ENCODE measurements at regions not wholly inside any gene's neighbourhood (a gene's known extent, or its start where the extent isn't known, plus 50 kb on each side); places are given as distances from the start of the nearest gene placed in this dataset.

- TF ChIP-seq POLR2A (IDR thresholded peaks at IDR 0.05) (no peak), EP300 (IDR thresholded peaks at IDR 0.05) (no peak)
- TF ChIP-seq, protein P1, sequence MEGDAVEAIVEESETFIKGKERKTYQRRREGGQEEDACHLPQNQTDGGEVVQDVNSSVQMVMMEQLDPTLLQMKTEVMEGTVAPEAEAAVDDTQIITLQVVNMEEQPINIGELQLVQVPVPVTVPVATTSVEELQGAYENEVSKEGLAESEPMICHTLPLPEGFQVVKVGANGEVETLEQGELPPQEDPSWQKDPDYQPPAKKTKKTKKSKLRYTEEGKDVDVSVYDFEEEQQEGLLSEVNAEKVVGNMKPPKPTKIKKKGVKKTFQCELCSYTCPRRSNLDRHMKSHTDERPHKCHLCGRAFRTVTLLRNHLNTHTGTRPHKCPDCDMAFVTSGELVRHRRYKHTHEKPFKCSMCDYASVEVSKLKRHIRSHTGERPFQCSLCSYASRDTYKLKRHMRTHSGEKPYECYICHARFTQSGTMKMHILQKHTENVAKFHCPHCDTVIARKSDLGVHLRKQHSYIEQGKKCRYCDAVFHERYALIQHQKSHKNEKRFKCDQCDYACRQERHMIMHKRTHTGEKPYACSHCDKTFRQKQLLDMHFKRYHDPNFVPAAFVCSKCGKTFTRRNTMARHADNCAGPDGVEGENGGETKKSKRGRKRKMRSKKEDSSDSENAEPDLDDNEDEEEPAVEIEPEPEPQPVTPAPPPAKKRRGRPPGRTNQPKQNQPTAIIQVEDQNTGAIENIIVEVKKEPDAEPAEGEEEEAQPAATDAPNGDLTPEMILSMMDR (IDR thresholded peaks at IDR 0.05) = no peak
These were observed 184.0 kb downstream of the EBLN2 start for GRCh38 chr3:73245459-73245858.
